Cardiac muscle cell (in vitro differentiated cells and primary cell): ENCODE measurements at regions not wholly inside any gene's neighbourhood (a gene's known extent, or its start where the extent isn't known, plus 50 kb on each side); places are given as distances from the start of the nearest gene placed in this dataset.

Source experiments
- DNase-seq, 2 donors: peaks; one replicate each; pipeline versions ENCODE4 v3.0.0 to v3.0.0-alpha.2; 2010 to 2017; ENCODE audit warnings: low read depth in 1 of 2, low spot score in 1 of 2
- H3K27ac ChIP-seq: fragments of 200-600 bp; sonication (generic); 2 replicates; pipeline ENCODE4 v1.5.1; 2016
- H3K27me3 ChIP-seq: fragments of 200-600 bp; sonication (generic); 2 replicates; pipeline ENCODE4 v1.6.0; 2016; ENCODE audit warnings: control low read depth
- H3K36me3 ChIP-seq: fragments of 200-600 bp; sonication (generic); 2 replicates; pipeline ENCODE4 v1.5.1; 2016; ENCODE audit warnings: control low read depth
- H3K4me1 ChIP-seq: fragments of 200-600 bp; sonication (generic); 2 replicates; pipeline ENCODE4 v1.8.1; 2017; ENCODE audit warnings: low read depth, mild to moderate bottlenecking, mixed run types
- H3K4me3 ChIP-seq: fragments of 200-600 bp; sonication (generic); 2 replicates; pipeline ENCODE4 v1.5.1; 2016; ENCODE audit warnings: mild to moderate bottlenecking
- H3K9me3 ChIP-seq: fragments of 200-600 bp; sonication (generic); 2 replicates; pipeline ENCODE4 v1.5.1; 2017; ENCODE audit warnings: low read depth, mild to moderate bottlenecking, control low read depth
- TF ChIP-seq, protein P1 (sequence below): IDR thresholded peaks from 2 replicates; pipeline ENCODE4 v1.5.1; 2012; ENCODE audit warnings: low read depth, mild to moderate bottlenecking, low read length

DNA sequence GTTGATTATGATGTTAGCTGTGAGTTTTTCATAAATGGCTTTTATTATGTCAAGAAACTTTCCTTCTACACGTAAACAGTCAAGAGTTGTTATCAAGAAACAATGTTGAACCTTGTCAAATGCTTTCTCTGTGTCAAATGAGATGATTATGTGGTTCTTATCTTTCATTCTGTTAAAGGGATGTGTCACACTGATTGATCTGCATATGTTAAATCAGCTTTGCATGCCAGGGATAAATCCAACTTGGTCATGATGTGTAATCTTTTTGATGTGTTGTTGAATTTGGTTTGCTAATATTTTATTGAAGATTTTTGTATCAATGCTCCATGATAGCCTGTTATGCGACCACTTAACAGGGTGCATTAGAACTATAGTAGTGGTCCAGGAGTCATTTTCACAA is 107.3 kb downstream of the C1QL2 start:
- H3K36me3 ChIP-seq, result no peaks in the 10 kb centered on the region
- H3K27ac ChIP-seq, result no peak overlapping the region
- no peaks in the 10 kb centered on the region for H3K4me1 ChIP-seq
- DNase-seq, result no peak
- no peak overlapping the region for H3K4me3 ChIP-seq
- H3K27me3 ChIP-seq, result no peaks in the 10 kb centered on the region
- H3K9me3 ChIP-seq, result no peaks in the 10 kb centered on the region
- TF ChIP-seq, protein P1, sequence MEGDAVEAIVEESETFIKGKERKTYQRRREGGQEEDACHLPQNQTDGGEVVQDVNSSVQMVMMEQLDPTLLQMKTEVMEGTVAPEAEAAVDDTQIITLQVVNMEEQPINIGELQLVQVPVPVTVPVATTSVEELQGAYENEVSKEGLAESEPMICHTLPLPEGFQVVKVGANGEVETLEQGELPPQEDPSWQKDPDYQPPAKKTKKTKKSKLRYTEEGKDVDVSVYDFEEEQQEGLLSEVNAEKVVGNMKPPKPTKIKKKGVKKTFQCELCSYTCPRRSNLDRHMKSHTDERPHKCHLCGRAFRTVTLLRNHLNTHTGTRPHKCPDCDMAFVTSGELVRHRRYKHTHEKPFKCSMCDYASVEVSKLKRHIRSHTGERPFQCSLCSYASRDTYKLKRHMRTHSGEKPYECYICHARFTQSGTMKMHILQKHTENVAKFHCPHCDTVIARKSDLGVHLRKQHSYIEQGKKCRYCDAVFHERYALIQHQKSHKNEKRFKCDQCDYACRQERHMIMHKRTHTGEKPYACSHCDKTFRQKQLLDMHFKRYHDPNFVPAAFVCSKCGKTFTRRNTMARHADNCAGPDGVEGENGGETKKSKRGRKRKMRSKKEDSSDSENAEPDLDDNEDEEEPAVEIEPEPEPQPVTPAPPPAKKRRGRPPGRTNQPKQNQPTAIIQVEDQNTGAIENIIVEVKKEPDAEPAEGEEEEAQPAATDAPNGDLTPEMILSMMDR, result no peak

DNA sequence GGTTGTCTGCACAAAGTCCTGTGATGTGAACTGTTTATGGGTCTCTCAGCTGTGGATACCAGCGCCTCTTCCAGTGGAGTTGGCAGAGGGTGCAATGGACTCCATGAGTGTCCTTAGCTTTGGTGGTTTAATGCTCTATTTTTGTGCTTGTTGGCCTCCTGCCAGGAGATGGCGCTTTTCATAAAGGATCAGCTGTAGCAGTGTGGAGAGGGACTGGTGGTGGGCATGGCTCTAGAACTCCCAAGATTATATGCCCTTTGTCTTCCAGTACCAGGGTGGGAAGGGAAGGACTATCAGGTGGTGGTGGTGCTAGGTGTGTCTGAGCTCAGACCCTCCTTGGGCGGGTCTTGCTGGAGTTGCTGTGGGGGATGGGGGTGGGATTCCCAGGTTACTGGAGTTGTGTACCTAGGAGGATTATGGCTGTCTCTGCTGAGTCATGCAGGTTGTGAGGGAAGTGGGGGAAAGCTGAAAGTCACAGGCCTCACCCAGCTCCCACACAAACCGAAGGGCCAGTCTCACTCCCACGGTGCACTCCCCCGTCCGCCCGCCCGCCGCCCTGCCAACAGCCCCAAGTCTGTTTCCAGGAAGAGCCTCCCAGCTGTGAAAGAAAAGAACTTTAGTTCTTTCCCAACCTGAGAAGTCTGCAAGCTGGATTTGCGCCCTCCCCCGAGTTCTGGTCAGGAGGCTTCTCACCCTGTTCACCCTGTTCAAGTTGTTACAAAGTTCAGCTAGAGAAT is 108.1 kb downstream of the MARCO start:
- Histone ChIP-seq H3K36me3 (no peaks in the 10 kb centered on the region), H3K4me1 (no peaks in the 10 kb centered on the region), H3K9me3 (no peaks in the 10 kb centered on the region), H3K27me3 (no peaks in the 10 kb centered on the region), H3K27ac (no peak overlapping the region), H3K4me3 (no peak overlapping the region)
- DNase-seq, result peak; percentile 41 to 58
- TF ChIP-seq, protein P1, result no peak
